Stimulated activated CD8-positive, alpha-beta memory T cell treated with anti-CD3 and anti-CD28 coated beads, Interleukin-15, amount 100 ng/mL, for 48 hours (primary cell): ENCODE measurements at regions not wholly inside any gene's neighbourhood (a gene's known extent, or its start where the extent isn't known, plus 50 kb on each side); places are given as distances from the start of the nearest gene placed in this dataset.
"Not testable (repeated sequence)": the region's sequence is repeated elsewhere in the genome, so short reads cannot be mapped to it uniquely, and the experiment has no call there.

ENCODE experiments used
- DNase-seq, 2 donors: peaks; one replicate each; pipeline ENCODE4 v3.0.0-alpha.2; 2020; ENCODE audit warnings: low read depth in 2 of 2

DNA sequence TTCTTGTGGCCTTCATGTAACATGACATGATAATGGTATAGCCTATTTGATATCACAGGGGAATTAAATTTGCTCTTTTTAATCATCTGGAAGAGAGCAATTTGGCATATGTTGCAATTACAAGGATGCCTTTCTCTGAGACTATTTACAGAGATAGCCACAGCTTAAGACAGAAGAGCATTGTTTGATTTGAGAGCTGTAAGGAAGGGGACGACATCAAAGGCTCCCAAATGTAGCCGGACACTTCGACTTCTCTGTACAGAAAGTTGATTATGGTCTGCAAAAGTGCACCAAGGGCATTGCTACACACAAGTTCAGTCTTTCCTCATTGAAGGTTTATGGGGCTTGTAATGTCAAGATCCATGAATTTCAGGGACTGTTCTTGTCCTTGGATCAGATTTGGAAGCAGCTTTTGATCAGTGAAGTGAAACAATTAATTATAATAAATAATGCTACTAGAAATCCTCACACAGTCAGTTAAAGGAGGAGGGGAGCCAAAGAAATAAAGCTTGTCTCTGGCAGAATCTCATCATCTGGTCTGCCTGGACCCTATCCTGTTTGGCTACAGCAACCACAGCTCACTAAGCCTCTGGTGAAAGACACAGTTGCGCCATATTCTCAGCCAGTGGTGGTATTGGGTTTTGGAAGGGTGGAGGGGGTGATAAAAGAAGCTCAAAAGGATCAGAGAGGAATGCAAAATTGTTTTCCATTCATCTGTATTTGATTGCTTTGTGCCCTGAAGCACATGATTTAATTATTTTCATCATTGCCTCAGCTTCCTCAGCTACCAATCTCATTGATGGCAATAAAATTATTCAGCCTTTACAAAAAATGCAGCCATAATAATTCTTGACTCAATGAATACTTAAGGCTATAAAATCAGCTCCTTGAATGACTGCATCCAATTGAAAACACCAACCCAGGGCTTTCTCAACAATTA is 654.3 kb upstream of the LCORL start:
- no peak for DNase-seq

DNA sequence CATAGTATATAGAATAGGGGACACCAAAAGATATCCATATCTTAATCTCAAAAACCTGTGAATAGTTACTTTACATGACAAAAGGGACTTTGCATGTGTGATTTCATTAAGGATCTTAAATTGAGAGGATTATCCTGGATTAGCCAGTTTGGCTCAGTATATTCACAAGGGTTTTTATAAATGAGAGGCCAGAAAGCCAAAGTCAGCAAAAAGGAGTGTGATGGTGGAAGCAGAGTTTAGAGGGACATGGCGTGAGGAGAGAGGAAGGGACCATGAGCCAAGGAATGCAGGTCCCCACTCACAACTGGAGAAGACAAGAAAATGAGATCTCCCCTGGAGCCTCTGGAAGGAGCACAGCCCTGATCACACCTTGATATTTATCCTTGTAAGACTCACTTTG is 648.5 kb upstream of the LCORL start:
- DNase-seq = no peak

DNA sequence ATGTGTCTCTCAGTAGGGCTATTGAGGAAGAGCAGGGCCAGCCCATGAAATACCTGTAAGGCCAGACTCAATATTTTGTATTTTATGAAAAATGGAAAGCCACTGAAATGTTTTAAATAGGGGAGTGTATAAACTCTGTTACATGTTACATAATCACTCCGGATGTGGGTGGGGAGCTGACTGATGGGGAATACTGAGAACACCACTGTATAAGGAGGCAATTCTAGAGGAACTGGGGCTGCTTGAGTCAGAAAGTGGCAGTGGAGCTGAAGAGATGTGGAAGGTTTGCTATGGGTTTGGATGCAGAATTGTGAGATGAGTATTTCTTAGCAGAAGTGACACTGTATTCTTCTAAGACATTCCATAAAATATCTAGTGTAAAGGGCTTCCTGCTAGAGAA is 647.8 kb upstream of the LCORL start:
- no peak for DNase-seq

DNA sequence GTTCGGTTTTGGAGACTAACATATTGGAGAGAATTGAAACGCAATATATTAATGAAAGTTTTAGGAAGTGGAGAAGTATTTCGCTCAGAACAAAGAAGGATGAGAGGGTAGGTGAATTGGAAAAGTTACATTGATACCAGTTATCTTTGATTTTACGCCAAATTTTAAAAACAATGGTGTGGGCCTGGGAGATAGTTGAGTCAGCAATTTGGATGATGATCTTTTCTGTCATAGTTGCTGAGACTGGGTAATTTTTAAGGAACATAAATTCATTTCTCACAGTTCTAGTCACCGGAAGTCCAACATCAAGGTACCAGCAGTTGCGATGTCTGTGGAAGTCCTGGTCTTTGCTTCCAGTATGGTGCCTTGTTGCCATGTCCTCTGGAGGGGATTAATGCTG is 644.8 kb upstream of the LCORL start:
- DNase-seq = no peak

DNA sequence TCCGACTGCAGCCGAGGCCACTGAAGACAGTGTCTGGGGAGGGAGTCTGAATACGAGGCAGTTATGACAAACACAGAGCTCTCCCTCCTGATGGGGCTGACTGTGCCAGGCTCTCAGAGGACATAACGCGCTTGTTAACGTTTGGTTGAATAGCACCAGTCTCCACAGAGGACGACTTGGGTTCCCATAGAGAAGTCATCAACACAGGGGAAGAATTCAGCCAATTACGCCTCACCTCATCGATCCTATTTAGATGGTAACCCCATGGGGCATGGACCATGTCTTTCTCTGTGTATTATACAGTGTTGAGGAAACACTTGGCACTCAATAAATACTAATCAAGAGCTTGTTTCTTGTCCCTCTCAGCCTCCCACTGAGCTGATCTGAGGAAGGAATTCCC is 642.6 kb upstream of the LCORL start:
- DNase-seq = no peak

DNA sequence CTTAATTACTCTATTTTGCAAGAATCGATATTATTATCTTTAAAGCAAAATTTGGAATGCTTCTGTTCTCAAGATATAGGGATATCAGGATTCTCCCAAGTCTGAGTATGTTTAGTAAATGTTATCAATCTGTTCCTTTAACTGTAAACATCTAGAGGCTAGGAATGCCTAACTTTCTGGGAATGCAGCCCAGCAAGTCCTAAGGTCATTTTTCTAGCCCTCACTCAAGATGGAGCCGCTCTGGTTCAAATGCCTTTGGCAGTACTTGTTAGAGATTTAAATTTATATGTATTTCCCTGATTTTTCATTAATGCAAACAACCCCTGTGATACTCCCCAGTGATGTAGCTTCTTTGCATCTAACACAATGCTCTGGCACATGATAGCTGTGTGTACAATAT is 623.8 kb upstream of the LCORL start:
- DNase-seq = no peak

DNA sequence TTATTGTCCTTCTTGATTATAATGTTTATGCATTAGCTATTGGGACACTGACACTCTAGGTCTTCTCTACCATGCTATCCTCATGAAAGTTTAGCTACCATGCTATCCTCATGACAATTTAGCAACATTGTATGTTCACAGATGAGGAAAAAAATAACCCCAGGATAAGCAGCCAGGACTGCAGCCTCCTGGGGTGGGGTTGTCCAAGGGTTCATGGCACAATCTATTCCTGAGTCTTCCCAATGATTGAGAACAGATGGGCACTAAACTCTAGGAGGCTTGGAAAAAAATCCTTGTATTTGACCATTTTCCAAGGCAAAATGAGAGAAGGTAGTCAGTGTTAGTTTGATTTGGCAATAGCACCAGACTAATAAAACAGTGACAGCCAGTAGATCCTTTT is 619.8 kb upstream of the LCORL start:
- DNase-seq = no peak

DNA sequence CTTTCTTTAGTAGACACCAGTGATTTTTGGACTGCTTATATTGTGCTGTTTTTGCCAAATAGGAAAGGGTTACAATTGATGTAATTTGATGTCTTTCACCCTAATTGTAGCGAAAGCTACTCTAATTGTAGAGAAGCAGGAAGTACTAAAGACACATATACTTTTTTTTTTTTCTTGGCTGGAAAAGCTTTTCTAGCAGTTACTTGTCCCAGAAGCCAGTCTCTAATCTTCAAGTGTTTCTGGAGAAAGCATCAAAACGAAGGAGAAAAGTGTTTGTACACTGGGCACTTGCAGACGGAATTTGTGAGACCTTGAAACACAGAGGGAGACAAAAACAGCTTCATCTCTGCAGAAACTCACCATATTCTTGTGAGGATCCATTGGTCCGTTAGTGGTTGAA is 616.5 kb upstream of the LCORL start:
- no peak for DNase-seq

DNA sequence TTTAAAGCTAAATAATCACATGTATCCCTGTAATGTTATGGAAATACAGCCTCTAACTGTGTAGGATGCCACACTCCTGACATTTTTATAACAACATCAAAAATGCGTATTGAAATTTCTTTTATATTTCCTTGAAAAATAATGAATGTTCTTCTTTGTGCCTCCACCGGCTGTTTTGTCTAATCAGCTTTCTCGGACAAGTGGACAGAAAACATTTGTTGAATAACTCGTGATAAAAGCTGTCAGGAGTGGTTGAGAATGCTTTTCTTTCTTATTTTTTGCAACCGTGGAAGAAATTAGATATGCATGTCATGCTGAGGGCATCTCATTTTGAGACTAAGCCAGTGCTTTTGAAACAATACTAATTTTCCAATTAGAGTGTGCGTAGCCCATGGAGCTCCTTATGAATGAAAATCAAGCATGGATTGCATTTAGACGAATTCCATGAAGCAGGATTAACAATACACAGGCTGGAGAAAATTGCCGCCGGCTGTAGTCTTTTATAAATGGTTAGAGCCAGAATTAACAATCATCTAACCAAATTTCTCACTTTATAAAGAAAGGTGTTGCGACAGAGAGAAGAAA is 614.5 kb upstream of the LCORL start:
- DNase-seq = no peak

DNA sequence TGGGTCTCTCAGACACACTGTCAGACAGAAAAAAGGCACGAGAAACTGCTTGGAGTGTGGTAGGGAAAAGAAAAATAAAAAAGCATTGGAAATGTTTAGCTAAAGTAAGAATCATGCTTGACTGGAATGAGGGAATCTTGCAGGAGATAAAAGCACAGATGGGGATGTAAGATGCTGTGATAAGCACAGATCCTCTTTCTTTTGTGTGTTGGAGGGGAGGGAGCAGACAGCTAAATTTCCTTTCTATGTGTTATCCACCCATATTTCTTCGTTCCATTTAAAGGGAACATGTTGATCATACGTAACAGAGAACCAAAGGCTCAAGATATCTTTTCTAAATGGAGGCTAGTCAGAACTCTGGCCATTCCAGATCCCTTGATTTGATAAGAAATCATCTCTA is 614.0 kb upstream of the LCORL start:
- DNase-seq = no peak

DNA sequence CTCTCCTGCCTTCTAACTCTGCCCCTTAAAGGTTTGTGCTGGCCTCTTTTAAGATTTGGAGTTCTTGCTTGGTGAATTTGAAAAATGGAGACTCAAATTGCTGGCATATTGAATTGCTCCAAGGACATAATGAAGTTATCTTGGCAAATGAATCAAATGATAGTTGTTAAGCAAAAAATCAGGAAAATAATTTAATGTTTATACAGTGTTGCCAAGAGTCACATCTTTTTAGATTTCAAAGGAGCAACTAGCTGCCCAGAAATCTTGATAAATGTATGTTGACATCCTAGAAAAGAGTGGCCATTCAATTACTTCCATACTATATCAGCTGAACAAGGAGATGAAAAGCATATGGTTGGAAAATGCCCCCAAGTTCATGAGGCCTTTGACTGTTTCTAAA is 610.0 kb upstream of the LCORL start:
- DNase-seq = no peak

DNA sequence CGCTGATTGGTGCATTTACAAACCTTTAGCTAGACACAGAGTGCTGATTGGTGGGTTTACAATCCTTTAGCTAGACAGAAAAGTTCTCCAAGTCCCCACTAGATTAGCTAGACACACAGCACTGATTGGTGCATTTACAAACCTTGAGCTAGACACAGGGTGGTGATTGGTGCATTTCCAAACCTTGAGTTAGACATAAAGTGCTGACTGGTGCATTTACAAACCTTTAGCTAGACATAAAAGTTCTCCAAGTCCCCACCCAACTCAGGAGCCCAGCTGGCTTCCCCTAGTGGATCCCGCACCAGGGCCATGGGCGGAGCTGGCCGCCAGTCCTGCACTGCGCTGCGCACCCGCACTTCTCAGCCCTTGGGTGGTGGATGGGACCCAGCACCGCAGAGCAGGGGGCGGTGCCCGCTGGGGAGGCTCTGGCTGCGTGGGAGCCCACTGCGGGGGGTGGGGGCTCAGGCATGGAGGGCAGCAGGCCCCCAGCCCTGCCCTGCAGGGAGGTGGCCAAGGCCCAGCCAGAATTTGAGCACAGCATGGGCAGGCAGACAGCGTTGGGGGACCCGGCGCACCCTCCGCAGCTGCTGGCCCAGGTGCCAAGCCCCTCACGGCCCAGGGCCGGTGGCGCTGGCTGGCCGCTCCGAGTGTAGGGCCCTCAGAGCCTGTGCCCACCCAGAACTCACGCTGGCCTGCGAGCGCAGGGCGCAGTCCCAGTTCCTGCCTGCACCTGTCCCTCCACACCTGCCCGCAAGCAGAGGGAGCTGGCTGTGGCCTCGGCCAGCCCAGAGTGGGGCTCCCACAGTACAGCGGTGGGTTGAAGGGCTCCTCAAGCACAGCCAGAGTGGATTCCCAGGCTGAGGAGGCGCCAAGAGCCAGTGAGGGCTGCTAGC is 608.9 kb upstream of the LCORL start:
- DNase-seq = no peak

DNA sequence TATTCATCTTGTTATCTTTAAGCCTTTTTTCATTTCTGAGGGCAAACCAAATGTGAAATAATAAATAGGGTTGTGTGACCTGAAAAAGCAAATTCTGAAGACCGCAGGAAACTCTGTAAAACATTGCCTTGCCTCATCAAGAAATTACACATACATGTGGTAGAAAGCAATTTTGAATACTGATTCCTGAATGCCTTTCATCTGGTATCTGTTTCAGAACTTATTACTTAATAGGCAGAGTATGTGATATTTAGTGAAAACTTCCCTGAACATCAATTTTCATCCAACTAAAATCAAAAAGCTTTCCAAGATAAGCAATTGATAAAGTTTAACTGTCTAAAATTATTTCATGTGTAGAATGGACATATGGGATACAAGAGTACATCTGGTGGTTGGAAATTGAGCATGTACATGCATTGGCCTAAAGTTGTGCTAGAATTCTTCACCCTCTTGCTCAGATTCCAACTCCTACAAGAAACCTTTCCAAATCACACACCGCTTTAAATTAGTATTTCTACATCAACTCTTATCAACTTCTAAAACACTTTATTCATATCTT is 606.0 kb upstream of the LCORL start:
- no peak for DNase-seq

DNA sequence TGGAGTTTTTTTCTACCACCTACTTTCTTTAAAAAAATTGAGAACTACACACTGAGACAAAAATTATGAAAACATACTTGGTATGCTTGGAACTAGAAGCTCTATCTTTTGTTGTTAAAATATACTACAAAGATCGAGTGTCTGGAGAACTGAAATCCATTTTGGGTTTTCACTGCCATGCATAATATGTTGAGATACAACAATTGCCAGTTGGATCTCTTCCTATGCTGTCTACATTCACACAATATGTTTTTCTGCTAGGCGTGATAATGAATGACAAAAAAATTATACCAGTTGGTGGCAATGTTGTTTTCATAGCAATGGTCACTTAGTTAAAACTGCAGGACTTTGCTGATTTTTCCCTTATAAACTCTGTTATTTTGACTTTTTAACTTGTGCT is 605.4 kb upstream of the LCORL start:
- no peak for DNase-seq

DNA sequence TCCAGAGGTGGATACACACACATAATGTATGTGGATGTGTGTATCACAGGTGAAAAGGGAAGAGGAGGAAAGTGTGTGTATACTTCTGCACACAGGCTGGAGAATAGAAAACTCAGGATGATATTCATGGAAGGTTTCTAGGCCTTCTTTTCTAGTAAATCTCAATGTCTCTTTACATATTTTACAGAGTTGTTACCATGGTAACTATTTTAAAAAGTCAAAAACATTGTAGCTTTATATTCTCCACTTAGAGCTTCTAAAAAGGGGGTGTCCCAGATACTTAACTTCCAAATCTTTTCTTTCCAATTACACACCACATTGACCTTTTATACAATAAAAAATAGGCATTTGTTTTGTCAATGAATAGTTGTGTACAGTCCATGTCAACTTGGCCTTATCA is 604.8 kb upstream of the LCORL start:
- DNase-seq = no peak

DNA sequence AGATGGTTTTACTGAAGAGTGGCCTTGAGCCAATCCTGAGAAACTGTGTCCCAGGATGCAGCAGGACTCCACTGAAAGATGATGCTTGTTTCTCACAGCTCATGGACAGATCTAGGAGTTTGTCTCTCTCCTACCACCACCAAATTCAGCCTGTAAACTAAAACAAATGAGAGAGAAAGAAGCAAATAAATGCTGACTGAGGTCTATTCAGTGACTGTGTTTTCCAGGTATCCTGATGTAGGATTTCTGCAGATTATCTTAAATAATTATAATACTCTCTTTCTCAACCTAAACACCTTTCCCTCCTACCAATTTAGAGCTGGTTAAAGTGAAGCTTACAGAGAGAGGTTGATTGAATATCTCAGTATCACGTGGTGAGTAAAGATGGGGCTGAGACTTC is 599.6 kb upstream of the LCORL start:
- DNase-seq = no peak

DNA sequence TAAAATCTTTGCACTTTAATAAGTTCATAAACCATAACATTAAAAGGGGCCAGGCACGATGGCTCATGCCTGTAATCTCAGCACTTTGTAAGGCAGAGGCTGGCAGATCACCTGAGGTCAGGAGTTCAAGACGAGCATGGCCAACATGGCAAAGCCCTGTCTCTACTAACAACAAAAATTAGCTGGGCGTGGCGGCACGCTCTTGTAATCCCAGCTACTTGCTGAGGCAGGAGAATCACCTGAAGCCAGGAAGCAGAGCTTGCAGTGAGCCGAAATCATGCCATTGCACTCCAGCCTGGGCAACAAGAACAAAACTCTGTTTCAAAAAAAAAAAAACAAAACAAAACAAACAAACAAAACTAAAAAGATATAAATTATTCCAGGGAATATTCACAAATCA is 595.2 kb upstream of the LCORL start:
- no peak for DNase-seq

DNA sequence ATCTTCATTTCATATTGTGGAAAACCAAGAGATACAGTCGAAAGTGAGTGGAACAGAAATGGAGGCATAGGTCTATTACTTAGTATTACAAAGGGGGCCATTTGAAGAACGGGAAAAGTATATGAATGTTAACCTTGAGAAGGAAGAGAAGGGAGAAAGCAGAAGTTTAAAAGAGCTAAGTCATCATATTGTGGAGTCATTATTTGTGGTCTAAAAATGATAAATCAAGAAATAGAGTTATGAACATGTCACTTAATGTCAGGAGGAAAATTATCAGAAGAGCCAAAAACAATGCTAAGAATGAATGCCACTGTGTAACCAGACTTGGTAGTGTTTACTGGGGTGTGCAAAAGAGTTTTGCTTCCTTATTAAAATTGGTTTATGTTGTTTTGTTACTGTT is 589.5 kb upstream of the LCORL start:
- DNase-seq = no peak

DNA sequence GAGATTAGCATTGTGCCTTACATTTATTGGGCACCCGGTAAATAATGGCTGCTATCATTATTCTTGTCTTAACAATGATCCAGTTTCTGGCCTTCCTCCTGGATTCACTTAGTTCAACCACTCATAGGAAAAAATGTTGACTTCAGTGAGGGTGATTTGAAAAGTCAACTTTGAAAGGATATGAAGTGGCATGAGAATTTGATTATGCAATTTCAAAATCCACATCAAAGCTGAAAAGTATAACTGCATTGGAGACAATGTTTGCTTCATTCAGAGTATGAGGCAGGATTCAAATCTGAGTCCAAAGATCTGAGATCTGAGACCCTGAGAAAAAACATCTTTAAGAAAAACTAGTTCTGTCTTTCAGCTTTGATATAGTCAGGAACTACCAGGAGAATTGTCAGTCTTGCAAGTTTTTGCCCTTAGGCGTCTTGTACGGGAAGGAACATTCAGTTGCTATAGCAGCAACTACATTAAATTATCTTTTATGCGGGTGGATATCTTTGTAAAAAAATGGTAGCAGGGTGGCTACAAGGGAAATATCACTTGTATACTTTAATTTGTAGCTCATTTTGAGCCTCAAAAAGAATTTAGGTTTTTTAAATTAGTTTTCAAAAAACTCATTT is 587.5 kb upstream of the LCORL start:
- no peak for DNase-seq

DNA sequence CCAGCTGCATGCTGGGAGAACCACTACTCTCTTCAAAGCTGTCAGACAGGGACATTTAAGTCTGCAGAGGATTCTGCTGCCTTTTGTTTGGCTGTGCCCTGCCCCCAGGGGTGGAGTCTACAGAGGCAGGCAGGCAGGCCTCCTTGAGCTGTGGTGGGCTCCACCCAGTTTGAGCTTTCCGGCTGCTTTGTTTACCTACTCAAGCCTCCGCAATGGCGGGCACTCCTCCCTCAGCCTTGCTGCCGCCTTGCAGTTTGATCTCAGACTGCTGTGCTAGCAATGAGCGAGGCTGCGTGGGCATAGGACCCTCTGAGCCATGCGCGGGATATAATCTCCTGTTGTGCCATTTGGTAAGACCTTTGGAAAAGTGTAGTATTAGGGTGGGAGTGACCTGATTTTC is 581.1 kb upstream of the LCORL start:
- DNase-seq = not testable (repeated sequence)

DNA sequence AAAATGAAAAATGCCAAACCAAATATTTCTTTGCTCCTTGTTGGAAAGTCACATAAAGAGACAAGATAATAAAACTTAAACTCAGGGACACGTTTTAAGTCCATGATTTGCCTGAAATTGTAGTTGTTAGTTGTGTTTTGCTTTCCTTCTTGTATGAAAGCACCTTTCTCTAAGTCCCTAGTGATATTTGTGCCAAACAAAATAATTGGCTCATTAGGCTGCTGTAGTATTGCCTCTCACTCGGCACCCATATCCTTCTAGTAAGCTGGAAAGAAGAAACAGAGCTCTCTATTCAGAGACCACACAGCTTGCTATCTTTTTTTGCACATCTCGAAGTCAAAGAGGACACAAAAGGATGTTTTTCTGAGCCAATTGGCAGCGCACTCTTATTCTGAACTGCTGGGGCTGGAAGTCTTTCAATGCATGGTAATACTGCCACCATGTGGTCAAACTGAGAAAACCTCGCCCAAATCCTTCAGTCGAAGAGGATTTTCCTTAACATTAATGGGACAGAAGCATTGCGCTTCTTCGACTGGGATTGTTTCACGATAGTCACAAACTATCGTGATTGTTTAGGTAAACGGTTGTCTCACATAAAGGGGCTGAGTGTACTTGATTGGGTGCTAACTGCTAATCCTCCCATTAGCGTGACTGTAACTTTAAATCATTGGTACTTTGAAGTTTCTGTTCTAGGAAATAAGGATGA is 571.9 kb upstream of the LCORL start:
- DNase-seq = peak; percentile 1 to 3
